ENCODE measurements at regions not wholly inside any gene's neighbourhood (a gene's known extent, or its start where the extent isn't known, plus 50 kb on each side); places are given as distances from the start of the nearest gene placed in this dataset.

GRCh38 chr1:82565146-82565545 is 764.4 kb downstream of the ADGRL2 start:
- DNase-seq (ENCODE audit: low read depth): peak; percentile 31

GRCh38 chr1:82564333-82564732 is 763.6 kb downstream of the ADGRL2 start:
- no peak for DNase-seq (ENCODE audit: low read depth)

DNA sequence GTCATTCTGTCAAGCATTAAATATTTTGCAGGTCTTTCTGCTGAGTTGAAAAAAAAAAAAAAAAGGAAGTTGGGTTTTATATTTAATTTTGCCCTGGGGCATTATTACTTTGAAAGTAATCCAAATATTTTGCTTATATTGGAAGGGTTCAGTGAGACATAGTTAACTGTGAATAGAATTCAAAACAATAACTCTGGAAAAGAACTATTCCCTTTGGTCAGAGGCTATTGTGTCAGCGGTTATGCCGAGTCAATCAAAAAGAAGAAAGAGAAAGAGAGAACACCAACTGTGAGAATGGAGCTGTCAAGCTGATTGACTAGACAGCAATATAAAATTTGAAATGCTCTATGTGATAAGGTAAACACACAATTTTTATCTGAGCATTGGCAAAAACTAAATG is 761.7 kb downstream of the ADGRL2 start:
- DNase-seq (ENCODE audit: low read depth): no peak

DNA sequence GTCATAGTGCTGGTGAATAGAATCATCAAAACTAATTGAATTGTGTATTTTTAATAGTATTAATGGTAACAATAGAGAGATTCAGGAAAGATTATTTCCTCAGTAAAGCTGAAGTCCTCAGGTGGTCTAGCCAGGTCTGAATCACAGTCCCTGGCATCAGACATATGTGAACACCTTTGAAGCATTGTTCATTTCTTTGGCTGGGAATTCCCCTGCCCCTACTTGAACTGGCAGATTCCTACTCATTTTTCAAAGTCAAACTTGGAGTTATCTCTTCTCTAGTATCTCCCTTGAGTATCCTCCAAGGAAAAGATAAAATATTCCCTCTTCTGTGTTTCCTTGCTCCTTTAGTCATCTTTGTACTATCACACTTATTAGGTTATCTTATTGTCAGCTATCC is 759.8 kb downstream of the ADGRL2 start:
- DNase-seq (ENCODE audit: low read depth): no peak

DNA sequence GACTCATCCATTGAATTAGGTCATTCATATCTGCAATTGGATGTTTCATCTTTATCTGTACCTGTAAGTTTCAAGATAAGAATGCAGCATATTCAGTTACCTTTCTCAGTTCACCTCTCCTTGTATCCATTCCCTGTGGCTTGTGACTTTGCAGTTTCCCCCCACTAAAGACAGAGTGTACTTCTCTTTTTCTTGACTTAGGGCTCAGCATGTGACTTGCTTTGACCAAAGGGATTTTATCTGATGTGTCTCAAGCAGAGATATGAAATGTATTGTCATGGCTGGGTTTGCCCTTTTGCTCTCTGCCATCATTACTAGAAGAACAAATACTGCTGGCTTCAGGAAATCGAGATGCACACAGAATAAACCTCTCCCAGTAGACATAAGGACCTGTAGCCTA is 754.8 kb downstream of the ADGRL2 start:
- no peak for DNase-seq (ENCODE audit: low read depth)

- no peak for DNase-seq (ENCODE audit: low read depth)
These were observed 749.1 kb downstream of the ADGRL2 start for GRCh38 chr1:82549841-82550240.

DNA sequence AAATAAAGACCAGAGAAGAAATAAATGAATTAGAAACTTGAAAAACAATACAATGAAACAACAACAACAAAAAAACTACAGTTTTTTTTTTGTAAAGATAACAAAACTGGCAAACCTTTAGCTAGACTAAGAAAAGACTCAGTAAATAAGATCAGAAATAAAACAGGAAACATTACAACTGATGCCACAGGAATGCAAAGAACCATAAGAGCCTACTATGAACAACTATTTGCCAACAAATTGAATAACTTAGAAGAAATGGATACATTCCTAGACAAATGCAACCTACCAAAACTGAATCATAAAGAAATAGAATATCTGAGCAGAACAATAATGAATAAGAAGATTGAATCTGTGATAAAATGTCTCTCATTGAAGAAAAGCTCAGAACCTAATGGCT is 742.0 kb downstream of the ADGRL2 start:
- no peak for DNase-seq (ENCODE audit: low read depth)

- DNase-seq (ENCODE audit: low read depth): no peak
These were observed 741.4 kb downstream of the ADGRL2 start for GRCh38 chr1:82542141-82542540.

DNA sequence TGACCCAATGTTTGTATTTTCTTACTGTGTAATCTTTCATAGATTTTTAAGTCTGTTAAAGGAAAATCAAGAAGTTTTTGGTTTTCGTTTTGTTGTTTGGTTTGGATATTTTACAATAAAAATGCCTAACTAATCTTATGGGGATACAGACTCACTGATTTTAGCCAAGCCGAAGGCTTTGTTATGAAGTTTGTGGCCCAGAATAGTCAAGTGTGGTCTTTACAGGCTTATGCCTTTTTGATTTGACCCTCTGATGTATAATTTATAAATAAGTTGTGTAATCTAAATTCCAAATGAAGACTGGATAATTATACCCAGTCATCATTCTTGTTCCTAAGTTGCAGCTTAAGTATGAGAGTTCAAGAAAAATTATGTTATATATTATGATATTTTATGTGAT is 739.3 kb downstream of the ADGRL2 start:
- no peak for DNase-seq (ENCODE audit: low read depth)

- DNase-seq (ENCODE audit: low read depth): no peak
These were observed 738.1 kb downstream of the ADGRL2 start for GRCh38 chr1:82538876-82539275.

- DNase-seq (ENCODE audit: low read depth): no peak
These were observed 734.3 kb downstream of the ADGRL2 start for GRCh38 chr1:82534996-82535395.

GRCh38 chr1:82525378-82525777 is 724.6 kb downstream of the ADGRL2 start:
- no peak for DNase-seq (ENCODE audit: low read depth)

- no peak for DNase-seq (ENCODE audit: low read depth)
These were observed 719.9 kb downstream of the ADGRL2 start for GRCh38 chr1:82520611-82521010.

GRCh38 chr1:82517586-82517985 is 716.9 kb downstream of the ADGRL2 start:
- DNase-seq (ENCODE audit: low read depth): no peak

- no peak for DNase-seq (ENCODE audit: low read depth)
These were observed 714.9 kb downstream of the ADGRL2 start for GRCh38 chr1:82515650-82516049.

- DNase-seq (ENCODE audit: low read depth): no peak
These were observed 710.7 kb downstream of the ADGRL2 start for GRCh38 chr1:82511441-82511840.

- no peak for DNase-seq (ENCODE audit: low read depth)
These were observed 709.7 kb downstream of the ADGRL2 start for GRCh38 chr1:82510431-82510830.

DNA sequence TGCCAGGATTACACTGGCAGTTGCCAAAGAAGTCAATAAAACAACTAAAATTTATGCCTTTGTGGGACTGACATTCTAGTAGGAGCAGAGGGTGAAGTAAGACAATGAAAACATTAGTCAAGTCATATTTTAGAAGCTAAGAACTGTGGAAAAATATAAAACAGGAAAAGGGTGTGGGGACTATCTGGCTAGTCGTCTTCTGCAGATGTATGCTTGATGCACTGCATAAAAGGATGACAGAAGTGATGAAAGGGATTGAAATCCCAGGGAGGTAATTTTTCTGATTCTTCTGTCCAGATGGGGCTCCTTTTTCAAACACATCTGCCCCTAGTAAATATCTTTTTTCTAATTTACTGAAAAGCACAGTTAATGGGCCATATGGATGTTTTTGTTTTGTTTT is 706.3 kb downstream of the ADGRL2 start:
- DNase-seq (ENCODE audit: low read depth): no peak

GRCh38 chr1:82503822-82504221 is 703.1 kb downstream of the ADGRL2 start:
- DNase-seq (ENCODE audit: low read depth): no peak

DNA sequence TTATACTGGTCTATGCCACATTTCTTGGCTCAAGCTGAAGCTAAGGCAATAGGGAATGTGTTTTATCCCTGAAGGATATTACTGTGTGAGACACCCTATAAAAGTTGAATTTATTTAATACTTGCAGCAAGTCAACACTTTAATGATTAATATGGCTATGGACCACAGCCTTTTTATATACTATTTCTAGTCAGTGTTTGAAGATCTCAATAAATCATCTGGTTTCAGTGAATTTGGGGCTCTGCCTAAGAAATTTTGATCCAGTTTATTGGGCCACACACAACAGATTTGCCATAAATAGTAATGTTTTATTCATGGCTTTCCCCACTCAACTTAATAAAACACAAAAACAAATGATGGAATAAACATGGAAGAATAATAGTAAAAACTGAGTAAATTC is 698.3 kb downstream of the ADGRL2 start:
- no peak for DNase-seq (ENCODE audit: low read depth)

DNA sequence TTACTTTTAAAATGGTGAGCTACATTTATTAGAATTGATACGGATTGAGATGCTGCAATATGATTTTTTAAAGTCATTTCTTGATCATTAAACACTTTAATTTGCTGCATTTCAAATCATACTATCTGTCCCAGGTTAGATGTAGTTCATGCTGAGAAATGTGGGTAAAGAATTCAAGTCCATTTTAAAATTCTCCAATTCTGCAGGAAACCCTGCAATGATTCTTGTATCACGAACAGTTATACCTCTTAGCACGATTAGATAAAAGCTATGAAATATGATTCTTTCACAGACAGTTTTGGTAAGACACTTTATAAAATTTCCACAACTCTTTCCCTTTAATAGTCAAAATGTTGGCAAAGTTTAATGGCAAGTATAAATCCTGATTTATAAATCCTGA is 693.4 kb downstream of the ADGRL2 start:
- DNase-seq (ENCODE audit: low read depth): no peak

GRCh38 chr1:82492159-82492558 is 691.4 kb downstream of the ADGRL2 start:
- no peak for DNase-seq (ENCODE audit: low read depth)

GRCh38 chr1:82491301-82492048 is 690.7 kb downstream of the ADGRL2 start:
- no peak for DNase-seq (ENCODE audit: low read depth)

GRCh38 chr1:82487778-82488177 is 687.0 kb downstream of the ADGRL2 start:
- DNase-seq (ENCODE audit: low read depth): no peak

Measured in HS-27A (cell line).